ENCODE measurements at regions not wholly inside any gene's neighbourhood (a gene's known extent, or its start where the extent isn't known, plus 50 kb on each side); places are given as distances from the start of the nearest gene placed in this dataset.
A peak's percentile ranks its signal among the peaks of the same experiment; 100 is the strongest.
"Not testable (repeated sequence)": the region's sequence is repeated elsewhere in the genome, so short reads cannot be mapped to it uniquely, and the experiment has no call there.

GRCh38 chr1:234912548-234913277 is 215.9 kb downstream of the TOMM20 start:
- no peak for TF ChIP-seq CTCF (IDR thresholded peaks at IDR 0.05)
- Histone ChIP-seq H3K27ac (peak overlapping the region; percentile 89 to 90), H3K4me3 (peak overlapping the region; percentile 41)
- no peak for DNase-seq (ENCODE audit: low spot score)

DNA sequence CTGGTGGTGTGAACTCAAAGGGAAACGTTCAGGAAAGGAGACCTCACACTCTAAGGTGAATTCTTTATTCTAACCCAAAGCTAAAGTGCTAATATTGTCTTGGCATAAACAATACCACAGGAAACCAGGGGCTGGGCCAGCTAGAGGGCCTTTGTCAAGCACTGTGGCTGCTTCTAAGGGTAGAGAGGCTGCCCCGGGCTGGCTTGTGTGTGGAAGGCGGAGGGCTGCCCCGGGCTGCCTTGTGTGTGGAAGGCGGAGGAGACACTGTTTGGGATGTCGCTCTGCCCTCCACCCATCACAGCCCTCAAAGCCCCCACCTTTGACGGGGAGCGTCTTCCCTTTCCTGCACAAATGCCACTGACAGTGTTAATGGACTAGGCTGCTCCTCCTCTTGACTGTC is 216.8 kb downstream of the TOMM20 start:
- DNase-seq (ENCODE audit: low spot score), result no peak
- peak overlapping the region; percentile 89 to 90 for H3K27ac ChIP-seq

DNA sequence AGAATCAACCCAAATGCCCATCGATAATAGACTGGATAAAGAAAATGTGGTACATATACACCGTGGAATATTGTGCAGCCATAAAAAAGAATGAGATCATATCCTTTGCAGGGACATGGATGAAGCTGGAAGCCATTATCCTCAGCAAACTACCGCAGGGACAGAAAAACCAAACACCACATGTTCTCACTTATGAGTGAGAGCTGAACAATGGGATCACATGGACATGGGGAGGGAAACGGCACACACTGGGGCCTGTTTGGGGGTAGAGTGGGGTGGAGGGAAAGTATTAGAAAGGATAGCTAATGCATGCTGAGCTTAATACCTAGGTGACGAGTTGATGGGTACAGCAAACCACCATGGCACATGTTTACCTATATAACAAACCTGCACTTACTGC is 217.5 kb downstream of the TOMM20 start:
- not testable (repeated sequence) for DNase-seq (ENCODE audit: low spot score); H3K27ac ChIP-seq

More for the DNA sequence above, 216.8 kb downstream of the TOMM20 start:
- no peak overlapping the region for H3K4me3 ChIP-seq
- TF ChIP-seq CTCF (IDR thresholded peaks at IDR 0.05), result no peak

GRCh38 chr1:234909851-234910250 is 218.8 kb downstream of the TOMM20 start:
- DNase-seq (ENCODE audit: low spot score), result no peak
- no peak for TF ChIP-seq CTCF (IDR thresholded peaks at IDR 0.05)
- Histone ChIP-seq H3K4me3 (no peak overlapping the region), H3K27ac (no peak overlapping the region)

More for the DNA sequence above, 217.5 kb downstream of the TOMM20 start:
- not testable (repeated sequence) for H3K4me3 ChIP-seq

DNA sequence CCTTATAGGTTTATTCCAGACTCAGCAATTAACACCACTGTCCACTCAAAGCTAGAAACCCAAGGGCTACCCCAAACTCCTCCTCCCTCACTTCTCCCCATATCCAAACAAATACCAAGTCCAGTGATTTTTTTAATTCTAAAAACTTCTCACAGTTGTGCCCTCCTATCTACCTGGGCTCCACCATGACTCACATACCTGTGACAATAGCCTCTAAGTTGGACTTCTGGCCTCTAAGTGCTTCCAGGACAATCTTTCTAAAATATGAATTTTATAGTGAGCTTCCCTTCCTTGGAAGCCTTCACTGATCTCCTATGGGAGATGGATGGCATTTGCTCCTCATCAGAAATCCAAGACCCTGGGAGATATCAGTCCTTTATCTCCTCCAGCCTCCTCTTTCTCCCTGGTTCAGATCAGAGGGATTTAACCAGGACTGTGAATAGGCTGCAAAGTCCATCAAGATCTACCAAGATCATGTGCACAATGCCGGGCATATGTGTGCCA is 219.3 kb downstream of the TOMM20 start:
- TF ChIP-seq CTCF (IDR thresholded peaks at IDR 0.05), result no peak
- Histone ChIP-seq H3K4me3 (no peak overlapping the region), H3K27ac (no peak overlapping the region)
- DNase-seq (ENCODE audit: low spot score), result no peak

- no peak overlapping the region for H3K4me3 ChIP-seq
- no peak for DNase-seq (ENCODE audit: low spot score)
- TF ChIP-seq CTCF (IDR thresholded peaks at IDR 0.05), result no peak
- peak overlapping the region in 1 of 2 donors; percentile 64 for H3K27ac ChIP-seq
Observed at GRCh38 chr1:234908571-234908970, 220.1 kb downstream of the TOMM20 start.

- H3K27ac ChIP-seq, result peak overlapping the region; percentile 3 to 64
- no peak for DNase-seq (ENCODE audit: low spot score)
- no peak overlapping the region for H3K4me3 ChIP-seq
- no peak for TF ChIP-seq CTCF (IDR thresholded peaks at IDR 0.05)
Observed at GRCh38 chr1:234907940-234908405, 220.7 kb downstream of the TOMM20 start.
